Astrocyte of the spinal cord (primary cell): ENCODE measurements at regions not wholly inside any gene's neighbourhood (a gene's known extent, or its start where the extent isn't known, plus 50 kb on each side); places are given as distances from the start of the nearest gene placed in this dataset.
"Not testable (repeated sequence)": the region's sequence is repeated elsewhere in the genome, so short reads cannot be mapped to it uniquely, and the experiment has no call there.

Experiments
- DNase-seq: peaks from one replicate; pipeline ENCODE4 v3.0.0; 2011; ENCODE audit warnings: low read depth, low spot score
- H3K4me3 ChIP-seq: 2 replicates; pipeline ENCODE4 v1.5.1; 2011; ENCODE audit warnings: low read depth, mild to moderate bottlenecking, low read length, moderate library complexity
- CTCF ChIP-seq: IDR thresholded peaks from 2 replicates; pipeline ENCODE4 v1.5.1; 2012; ENCODE audit warnings: low read depth, mild to moderate bottlenecking, low read length, inconsistent platforms
- in situ Hi-C: cut with HindIII; loops from 2 replicates; pipeline ENCODE4 v1.10.0; 2017; ENCODE audit warnings: low sequenced_read_pairs

GRCh38 chr6:20020526-20020925 is 183.4 kb downstream of the ID4 start:
- no peak for TF ChIP-seq CTCF
- in situ Hi-C loops: no loop called here
- no peak overlapping the region for H3K4me3 ChIP-seq
- DNase-seq: no peak

GRCh38 chr6:20021795-20022194 is 184.6 kb downstream of the ID4 start:
- no peak for TF ChIP-seq CTCF
- DNase-seq: no peak
- in situ Hi-C loops: no loop called here
- no peak overlapping the region for H3K4me3 ChIP-seq

- in situ Hi-C loops, DNase-seq, H3K4me3 ChIP-seq: not testable (repeated sequence)
Measured at GRCh38 chr6:20023549-20024315, 186.6 kb downstream of the ID4 start.

- no peak for TF ChIP-seq CTCF
- in situ Hi-C loops: no loop called here
- DNase-seq: no peak
- H3K4me3 ChIP-seq: no peak overlapping the region
Measured at GRCh38 chr6:20024316-20024673, 187.1 kb downstream of the ID4 start.

GRCh38 chr6:20024978-20025377 is 187.3 kb downstream of the MBOAT1 start:
- H3K4me3 ChIP-seq: no peak overlapping the region
- DNase-seq: no peak
- TF ChIP-seq CTCF: no peak
- in situ Hi-C loops: no loop called here

- no peak for TF ChIP-seq CTCF
- no peak for DNase-seq
- in situ Hi-C loops: no loop called here
- no peak overlapping the region for H3K4me3 ChIP-seq
Measured at GRCh38 chr6:20025681-20026080, 186.6 kb downstream of the MBOAT1 start.

GRCh38 chr6:20028143-20028542 is 184.1 kb downstream of the MBOAT1 start:
- no peak overlapping the region for H3K4me3 ChIP-seq
- no peak for DNase-seq
- in situ Hi-C loops: no loop called here
- TF ChIP-seq CTCF: no peak
